MM.1S (cell line): ENCODE measurements at regions not wholly inside any gene's neighbourhood (a gene's known extent, or its start where the extent isn't known, plus 50 kb on each side); places are given as distances from the start of the nearest gene placed in this dataset.

ENCODE experiments used
- CTCF ChIP-seq: fragments of 300-600 bp; sonication (generic); IDR thresholded peaks from 2 replicates; pipeline ENCODE4 v1.5.1; 2016; ENCODE audit warnings: antibody characterized with exemption, low read length, mixed read lengths
- EZH2 ChIP-seq: fragments of 300-600 bp; sonication (generic); optimal IDR thresholded peaks from 2 replicates; pipeline ENCODE3; 2017; ENCODE audit warnings: low read depth, mild to moderate bottlenecking, antibody characterized with exemption, low read length, mixed read lengths
- EZH2phosphoT487 ChIP-seq: fragments of 300-600 bp; sonication (generic); IDR thresholded peaks from 2 replicates; pipeline ENCODE4 v1.6.1; 2018; ENCODE audit warnings: antibody characterized with exemption, low read length

- TF ChIP-seq EZH2: no peak
- no peak for TF ChIP-seq CTCF
- no peak for TF ChIP-seq EZH2phosphoT487
Measured at GRCh38 chr4:98712607-98713006, 54.2 kb upstream of the TSPAN5 start.
